ENCODE measurements at regions not wholly inside any gene's neighbourhood (a gene's known extent, or its start where the extent isn't known, plus 50 kb on each side); places are given as distances from the start of the nearest gene placed in this dataset.

- DNase-seq (ENCODE audit: low read depth in 4 of 4, low spot score in 3 of 4) = no peak
These were observed 317.6 kb downstream of the LRIG3 start for GRCh38 chr12:58602736-58603135.

- no peak for DNase-seq (ENCODE audit: low read depth in 4 of 4, low spot score in 3 of 4)
These were observed 312.5 kb downstream of the LRIG3 start for GRCh38 chr12:58607805-58608204.

- DNase-seq (ENCODE audit: low read depth in 4 of 4, low spot score in 3 of 4) = no peak
These were observed 311.6 kb downstream of the LRIG3 start for GRCh38 chr12:58608711-58609110.

- no peak for DNase-seq (ENCODE audit: low read depth in 4 of 4, low spot score in 3 of 4)
These were observed 305.3 kb downstream of the LRIG3 start for GRCh38 chr12:58615047-58615446.

GRCh38 chr12:58615576-58615975, 304.7 kb downstream of the LRIG3 start:
- no peak for DNase-seq (ENCODE audit: low read depth in 4 of 4, low spot score in 3 of 4)

GRCh38 chr12:58616618-58617017, 303.7 kb downstream of the LRIG3 start:
- DNase-seq (ENCODE audit: low read depth in 4 of 4, low spot score in 3 of 4) = no peak

- DNase-seq (ENCODE audit: low read depth in 4 of 4, low spot score in 3 of 4) = no peak
These were observed 299.2 kb downstream of the LRIG3 start for GRCh38 chr12:58621126-58621525.

- DNase-seq (ENCODE audit: low read depth in 4 of 4, low spot score in 3 of 4) = no peak
These were observed 290.9 kb downstream of the LRIG3 start for GRCh38 chr12:58629376-58629775.

GRCh38 chr12:58633479-58633878, 286.8 kb downstream of the LRIG3 start:
- DNase-seq (ENCODE audit: low read depth in 4 of 4, low spot score in 3 of 4) = no peak

GRCh38 chr12:58639318-58639934, 280.9 kb downstream of the LRIG3 start:
- no peak for DNase-seq (ENCODE audit: low read depth in 4 of 4, low spot score in 3 of 4)

GRCh38 chr12:58640314-58640713, 280.0 kb downstream of the LRIG3 start:
- DNase-seq (ENCODE audit: low read depth in 4 of 4, low spot score in 3 of 4) = no peak

- DNase-seq (ENCODE audit: low read depth in 4 of 4, low spot score in 3 of 4) = no peak
These were observed 274.4 kb downstream of the LRIG3 start for GRCh38 chr12:58645946-58646345.

- no peak for DNase-seq (ENCODE audit: low read depth in 4 of 4, low spot score in 3 of 4)
These were observed 272.8 kb downstream of the LRIG3 start for GRCh38 chr12:58647495-58647894.

- DNase-seq (ENCODE audit: low read depth in 4 of 4, low spot score in 3 of 4) = no peak
These were observed 272.1 kb downstream of the LRIG3 start for GRCh38 chr12:58648176-58648575.

GRCh38 chr12:58651850-58652249, 268.5 kb downstream of the LRIG3 start:
- no peak for DNase-seq (ENCODE audit: low read depth in 4 of 4, low spot score in 3 of 4)

GRCh38 chr12:58654021-58654420, 266.3 kb downstream of the LRIG3 start:
- DNase-seq (ENCODE audit: low read depth in 4 of 4, low spot score in 3 of 4) = no peak

- no peak for DNase-seq (ENCODE audit: low read depth in 4 of 4, low spot score in 3 of 4)
These were observed 264.9 kb downstream of the LRIG3 start for GRCh38 chr12:58655375-58655774.

- no peak for DNase-seq (ENCODE audit: low read depth in 4 of 4, low spot score in 3 of 4)
These were observed 263.9 kb downstream of the LRIG3 start for GRCh38 chr12:58656254-58657009.

GRCh38 chr12:58657190-58657589, 263.1 kb downstream of the LRIG3 start:
- DNase-seq (ENCODE audit: low read depth in 4 of 4, low spot score in 3 of 4) = no peak

- no peak for DNase-seq (ENCODE audit: low read depth in 4 of 4, low spot score in 3 of 4)
These were observed 254.9 kb downstream of the LRIG3 start for GRCh38 chr12:58665375-58665774.

- no peak for DNase-seq (ENCODE audit: low read depth in 4 of 4, low spot score in 3 of 4)
These were observed 252.1 kb downstream of the LRIG3 start for GRCh38 chr12:58668233-58668632.

- no peak for DNase-seq (ENCODE audit: low read depth in 4 of 4, low spot score in 3 of 4)
These were observed 251.4 kb downstream of the LRIG3 start for GRCh38 chr12:58668871-58669270.
